ENCODE measurements at regions not wholly inside any gene's neighbourhood (a gene's known extent, or its start where the extent isn't known, plus 50 kb on each side); places are given as distances from the start of the nearest gene placed in this dataset.

DNA sequence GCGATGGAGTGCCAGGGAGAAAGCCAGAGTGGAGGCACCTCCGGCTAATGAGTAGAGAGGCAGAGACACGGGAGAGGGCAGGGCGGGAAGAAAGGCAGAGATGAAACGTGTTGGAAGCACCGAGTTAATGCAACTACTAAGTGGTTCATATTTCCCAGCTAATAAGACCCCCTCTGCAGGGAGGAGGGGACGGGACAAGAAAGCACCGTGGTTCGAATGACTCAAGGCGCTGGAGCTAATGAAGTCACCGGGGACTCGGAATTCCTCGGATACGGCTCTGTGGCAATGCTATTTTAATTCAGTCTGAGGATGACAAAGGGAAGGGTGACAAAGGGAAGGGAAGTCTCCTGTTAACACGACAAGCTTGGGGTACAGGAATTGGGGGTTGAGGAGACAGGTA lies 54.5 kb upstream of the RAPGEF1 start:
- TF ChIP-seq SNAI2 (CRISPR knock-in tag; IDR thresholded peaks at IDR 0.05) (no peak), RARB (CRISPR knock-in tag; IDR thresholded peaks at IDR 0.05) (no peak), GLIS3 (CRISPR knock-in tag; IDR thresholded peaks at IDR 0.05) (no peak), PPARA (CRISPR knock-in tag; IDR thresholded peaks at IDR 0.05; ENCODE audit: borderline replicate concordance) (no peak), ESRRG (CRISPR knock-in tag; IDR thresholded peaks at IDR 0.05) (no peak), CSDC2 (CRISPR knock-in tag; IDR thresholded peaks at IDR 0.05) (no peak), TCF4 (CRISPR knock-in tag; IDR thresholded peaks at IDR 0.05; ENCODE audit: borderline replicate concordance) (no peak), ARNTL (CRISPR knock-in tag; IDR thresholded peaks at IDR 0.05; ENCODE audit: borderline replicate concordance, low read depth) (no peak), OSR1 (CRISPR knock-in tag; IDR thresholded peaks at IDR 0.05) (no peak), ZFP3 (CRISPR knock-in tag; IDR thresholded peaks at IDR 0.05) (no peak)
- TF ChIP-seq, protein P1, sequence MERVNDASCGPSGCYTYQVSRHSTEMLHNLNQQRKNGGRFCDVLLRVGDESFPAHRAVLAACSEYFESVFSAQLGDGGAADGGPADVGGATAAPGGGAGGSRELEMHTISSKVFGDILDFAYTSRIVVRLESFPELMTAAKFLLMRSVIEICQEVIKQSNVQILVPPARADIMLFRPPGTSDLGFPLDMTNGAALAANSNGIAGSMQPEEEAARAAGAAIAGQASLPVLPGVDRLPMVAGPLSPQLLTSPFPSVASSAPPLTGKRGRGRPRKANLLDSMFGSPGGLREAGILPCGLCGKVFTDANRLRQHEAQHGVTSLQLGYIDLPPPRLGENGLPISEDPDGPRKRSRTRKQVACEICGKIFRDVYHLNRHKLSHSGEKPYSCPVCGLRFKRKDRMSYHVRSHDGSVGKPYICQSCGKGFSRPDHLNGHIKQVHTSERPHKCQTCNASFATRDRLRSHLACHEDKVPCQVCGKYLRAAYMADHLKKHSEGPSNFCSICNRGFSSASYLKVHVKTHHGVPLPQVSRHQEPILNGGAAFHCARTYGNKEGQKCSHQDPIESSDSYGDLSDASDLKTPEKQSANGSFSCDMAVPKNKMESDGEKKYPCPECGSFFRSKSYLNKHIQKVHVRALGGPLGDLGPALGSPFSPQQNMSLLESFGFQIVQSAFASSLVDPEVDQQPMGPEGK (CRISPR knock-in tag; IDR thresholded peaks at IDR 0.05; ENCODE audit: borderline replicate concordance): no peak

All from SK-N-SH treated with all-trans-retinoic acid at 6 μM for 48 hours (cell line).